ENCODE measurements at regions not wholly inside any gene's neighbourhood (a gene's known extent, or its start where the extent isn't known, plus 50 kb on each side); places are given as distances from the start of the nearest gene placed in this dataset.

- in situ Hi-C loops (cut with HindIII; ENCODE audit: low pct_ligation_motif_present, low sequenced_read_pairs): no loop called here
- H3K36me3 ChIP-seq (replicated peaks): no peaks in the 10 kb centered on the region
- no peak for DNase-seq
- H3K4me3 ChIP-seq (ENCODE audit: low read depth, low read length): no peak overlapping the region
- H3K27ac ChIP-seq: no peak overlapping the region
- no peak for TF ChIP-seq CTCF (IDR thresholded peaks at IDR 0.05; ENCODE audit: low read depth, low read length, missing control alignments)
- no peaks in the 10 kb centered on the region for H3K27me3 ChIP-seq (replicated peaks)
These were observed 152.3 kb downstream of the PHETA1 start for GRCh38 chr12:111216387-111217159.

GRCh38 chr12:111215881-111216280 lies 153.0 kb downstream of the PHETA1 start:
- H3K36me3 ChIP-seq (replicated peaks): no peaks in the 10 kb centered on the region
- no peak overlapping the region for H3K4me3 ChIP-seq (ENCODE audit: low read depth, low read length)
- H3K27me3 ChIP-seq (replicated peaks): no peaks in the 10 kb centered on the region
- DNase-seq: no peak
- H3K27ac ChIP-seq: no peak overlapping the region
- in situ Hi-C loops (cut with HindIII; ENCODE audit: low pct_ligation_motif_present, low sequenced_read_pairs): no loop called here
- no peak for TF ChIP-seq CTCF (IDR thresholded peaks at IDR 0.05; ENCODE audit: low read depth, low read length, missing control alignments)

GRCh38 chr12:111214401-111214800 lies 154.5 kb downstream of the PHETA1 start:
- no peak overlapping the region for H3K27ac ChIP-seq
- no peak for DNase-seq
- H3K27me3 ChIP-seq (replicated peaks): no peaks in the 10 kb centered on the region
- no peak overlapping the region for H3K4me3 ChIP-seq (ENCODE audit: low read depth, low read length)
- H3K36me3 ChIP-seq (replicated peaks): no peaks in the 10 kb centered on the region
- TF ChIP-seq CTCF (IDR thresholded peaks at IDR 0.05; ENCODE audit: low read depth, low read length, missing control alignments): no peak
- in situ Hi-C loops (cut with HindIII; ENCODE audit: low pct_ligation_motif_present, low sequenced_read_pairs): no loop called here

GRCh38 chr12:111213561-111213960 lies 155.3 kb downstream of the PHETA1 start:
- Histone ChIP-seq H3K27ac (no peak overlapping the region), H3K27me3 (replicated peaks) (no peaks in the 10 kb centered on the region), H3K36me3 (replicated peaks) (no peaks in the 10 kb centered on the region), H3K4me3 (ENCODE audit: low read depth, low read length) (no peak overlapping the region)
- in situ Hi-C loops (cut with HindIII; ENCODE audit: low pct_ligation_motif_present, low sequenced_read_pairs): no loop called here
- no peak for TF ChIP-seq CTCF (IDR thresholded peaks at IDR 0.05; ENCODE audit: low read depth, low read length, missing control alignments)
- no peak for DNase-seq

GRCh38 chr12:111212814-111213456 lies 156.0 kb downstream of the PHETA1 start:
- no peak for TF ChIP-seq CTCF (IDR thresholded peaks at IDR 0.05; ENCODE audit: low read depth, low read length, missing control alignments)

More at GRCh38 chr12:111212814-111213456, 156.0 kb downstream of the PHETA1 start:
- Histone ChIP-seq H3K36me3 (replicated peaks) (no peaks in the 10 kb centered on the region), H3K27ac (no peak overlapping the region), H3K4me3 (ENCODE audit: low read depth, low read length) (no peak overlapping the region), H3K27me3 (replicated peaks) (no peaks in the 10 kb centered on the region)
- in situ Hi-C loops (cut with HindIII; ENCODE audit: low pct_ligation_motif_present, low sequenced_read_pairs): no loop called here
- no peak for DNase-seq

Data from brain microvascular endothelial cell (primary cell).